ENCODE measurements at regions not wholly inside any gene's neighbourhood (a gene's known extent, or its start where the extent isn't known, plus 50 kb on each side); places are given as distances from the start of the nearest gene placed in this dataset.

DNA sequence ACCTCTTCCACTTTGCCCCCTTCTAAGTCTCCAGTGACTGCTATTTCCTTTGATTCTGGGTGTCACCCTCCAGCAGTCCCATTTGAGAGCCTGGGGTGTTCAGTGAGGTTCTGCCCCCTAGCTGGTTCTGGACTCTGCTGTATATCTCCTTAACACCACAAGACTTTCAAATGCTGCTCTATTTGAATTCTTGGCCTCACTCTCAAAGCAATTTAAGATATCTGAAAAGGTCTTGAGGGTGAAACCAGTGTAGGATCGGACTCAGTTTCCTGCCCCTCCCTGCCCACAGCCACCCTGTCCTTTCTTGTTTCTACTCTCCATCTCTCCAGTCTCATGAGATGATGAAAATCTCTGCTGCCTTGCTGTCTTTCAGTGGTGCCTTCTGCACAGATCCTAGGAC lies 280.9 kb downstream of the TENT4A start:
- in situ Hi-C loops (cut with MboI; ENCODE audit: low sequenced_read_pairs, unreplicated experiment): no loop called here

GRCh38 chr5:6995115-6995514 lies 281.9 kb downstream of the TENT4A start:
- DNase-seq (ENCODE audit: low spot score): no peak
- in situ Hi-C loops (cut with MboI; ENCODE audit: low sequenced_read_pairs, unreplicated experiment): no loop called here
- TF ChIP-seq CTCF (IDR thresholded peaks at IDR 0.05; ENCODE audit: borderline replicate concordance, control extremely low read depth, extremely low read depth, insufficient read depth, missing control alignments): no peak

More for the DNA sequence above, 280.9 kb downstream of the TENT4A start:
- DNase-seq (ENCODE audit: low spot score): no peak
- TF ChIP-seq CTCF (IDR thresholded peaks at IDR 0.05; ENCODE audit: borderline replicate concordance, control extremely low read depth, extremely low read depth, insufficient read depth, missing control alignments): no peak

DNA sequence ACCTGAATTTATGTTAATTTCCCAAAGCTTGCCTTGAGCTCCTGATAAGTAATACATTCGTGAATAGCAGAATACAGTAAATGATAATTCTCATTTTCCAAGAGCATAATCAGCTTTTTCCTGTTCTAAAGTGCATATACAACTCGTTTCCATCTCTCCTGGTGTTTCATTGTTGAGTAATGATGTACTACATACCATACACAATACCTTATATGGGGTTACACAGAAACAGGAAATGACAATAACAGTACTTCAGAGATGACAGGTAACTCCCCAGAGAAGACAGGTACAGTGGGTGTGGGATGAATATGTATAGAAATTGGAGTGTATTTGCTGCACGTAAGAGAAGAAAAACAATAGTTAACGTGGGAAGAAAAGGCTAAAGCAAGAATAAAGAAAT lies 287.1 kb downstream of the TENT4A start:
- in situ Hi-C loops (cut with MboI; ENCODE audit: low sequenced_read_pairs, unreplicated experiment): no loop called here
- no peak for TF ChIP-seq CTCF (IDR thresholded peaks at IDR 0.05; ENCODE audit: borderline replicate concordance, control extremely low read depth, extremely low read depth, insufficient read depth, missing control alignments)
- DNase-seq (ENCODE audit: low spot score): no peak

- TF ChIP-seq CTCF (IDR thresholded peaks at IDR 0.05; ENCODE audit: borderline replicate concordance, control extremely low read depth, extremely low read depth, insufficient read depth, missing control alignments): no peak
- DNase-seq (ENCODE audit: low spot score): no peak
- in situ Hi-C loops (cut with MboI; ENCODE audit: low sequenced_read_pairs, unreplicated experiment): no loop called here
Measured at GRCh38 chr5:7010591-7010990, 297.4 kb downstream of the TENT4A start.

DNA sequence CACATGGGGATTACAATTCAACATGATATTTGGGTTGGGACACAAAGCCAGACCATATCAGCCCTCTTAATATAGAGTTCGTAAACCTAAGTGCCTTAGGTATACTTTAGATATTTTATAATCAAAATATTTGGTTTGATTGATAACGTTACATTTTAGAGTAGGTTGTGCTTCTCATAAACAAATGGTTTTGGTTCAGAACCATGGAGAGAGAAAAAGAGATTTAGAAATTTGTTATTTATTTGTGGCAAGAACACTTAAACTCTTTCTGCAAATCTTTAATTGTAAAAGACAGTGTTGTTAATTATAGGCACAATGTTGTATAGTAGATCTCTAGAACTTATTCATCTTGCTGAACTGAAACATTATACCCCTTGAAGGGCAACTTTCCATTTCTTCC lies 298.8 kb downstream of the TENT4A start:
- TF ChIP-seq CTCF (IDR thresholded peaks at IDR 0.05; ENCODE audit: borderline replicate concordance, control extremely low read depth, extremely low read depth, insufficient read depth, missing control alignments): no peak
- in situ Hi-C loops (cut with MboI; ENCODE audit: low sequenced_read_pairs, unreplicated experiment): no loop called here
- no peak for DNase-seq (ENCODE audit: low spot score)

GRCh38 chr5:7014611-7015010 lies 301.4 kb downstream of the TENT4A start:
- in situ Hi-C loops (cut with MboI; ENCODE audit: low sequenced_read_pairs, unreplicated experiment): no loop called here
- no peak for TF ChIP-seq CTCF (IDR thresholded peaks at IDR 0.05; ENCODE audit: borderline replicate concordance, control extremely low read depth, extremely low read depth, insufficient read depth, missing control alignments)
- no peak for DNase-seq (ENCODE audit: low spot score)

All from GM13976 (cell line).